A673 (cell line): ENCODE measurements at regions not wholly inside any gene's neighbourhood (a gene's known extent, or its start where the extent isn't known, plus 50 kb on each side); places are given as distances from the start of the nearest gene placed in this dataset.

Experiments used
- BruUV-seq: library from RNA; stranded (reverse); fragments of 400-500 nt; replicated peaks from 2 replicates; lab custom pipeline; 2021; lab: Mats Ljungman, UMichigan
- CTCF ChIA-PET: fragments of 300-600 bp; sonication (Branson Sonifier 250); formaldehyde crosslinking; loops from one replicate; lab custom pipeline; 2022; ENCODE audit warnings: antibody characterized with exemption; lab: Charles Lee
- POLR2A ChIA-PET: fragments of 300-600 bp; sonication (Branson Sonifier 250); formaldehyde crosslinking; loops from one replicate; lab custom pipeline; 2022; ENCODE audit warnings: antibody characterized with exemption; ENCODE audit not compliant: low non-redundant PET; lab: Charles Lee
- DNase-seq: peaks from one replicate; pipeline ENCODE4 v3.0.0-alpha.2; 2015; ENCODE audit warnings: low spot score
- H3K27ac ChIP-seq: fragments of 200-600 bp; sonication (generic); 2 replicates; pipeline ENCODE4 v1.5.1; 2016; ENCODE audit warnings: mixed run types, low read depth, mild to moderate bottlenecking, mixed read lengths, antibody characterized with exemption, low read length; ENCODE audit not compliant: poor library complexity, severe bottlenecking
- H3K27me3 ChIP-seq: fragments of 200-600 bp; sonication (generic); replicated peaks from 2 replicates; pipeline ENCODE4 v1.6.1; 2017; ENCODE audit warnings: mixed run types, low read depth, mild to moderate bottlenecking, mixed read lengths, antibody characterized with exemption, low read length; ENCODE audit not compliant: insufficient read depth, poor library complexity
- H3K36me3 ChIP-seq: fragments of 200-600 bp; sonication (generic); 2 replicates; pipeline ENCODE4 v1.6.1; 2016; ENCODE audit warnings: mixed run types, mild to moderate bottlenecking, mixed read lengths, antibody characterized with exemption, low read length; ENCODE audit not compliant: insufficient read depth, poor library complexity, severe bottlenecking
- H3K4me1 ChIP-seq: fragments of 200-600 bp; sonication (generic); 2 replicates; pipeline ENCODE4 v1.6.1; 2017; ENCODE audit warnings: mixed run types, mild to moderate bottlenecking, mixed read lengths, antibody characterized with exemption, low read length; ENCODE audit not compliant: insufficient read depth, poor library complexity, severe bottlenecking
- H3K4me3 ChIP-seq: fragments of 200-600 bp; sonication (generic); 2 replicates; pipeline ENCODE4 v1.5.1; 2016; ENCODE audit warnings: low read depth, mixed run types, mild to moderate bottlenecking, mixed read lengths, low read length; ENCODE audit not compliant: poor library complexity, severe bottlenecking
- H3K9me3 ChIP-seq: fragments of 200-600 bp; sonication (generic); 2 replicates; pipeline ENCODE4 v1.6.1; 2016; ENCODE audit warnings: mixed run types, low read depth, mild to moderate bottlenecking, mixed read lengths, antibody characterized with exemption, low read length; ENCODE audit not compliant: poor library complexity, severe bottlenecking
- EZH2 ChIP-seq: fragments of 200-600 bp; sonication (generic); IDR thresholded peaks from 2 replicates; pipeline ENCODE4 v1.6.1; 2017; ENCODE audit warnings: borderline replicate concordance, low read depth, mild to moderate bottlenecking, mixed read lengths, antibody characterized with exemption, low read length; ENCODE audit not compliant: poor library complexity, severe bottlenecking
- intact Hi-C: fragments of 100-400 bp; cut with micrococcal nuclease; formaldehyde crosslinking; loops from one replicate; pipeline ENCODE4 v1.10.0; 2022; ENCODE audit not compliant: unreplicated experiment
- TF ChIP-seq, protein P1 (sequence below): fragments of 300-800, 200-600 bp; sonication (generic); conservative IDR thresholded peaks from 2 replicates; pipeline ENCODE4 v1.5.1; 2017; ENCODE audit warnings: low read depth, mild to moderate bottlenecking, antibody characterized with exemption, low read length, moderate library complexity, mixed read lengths

- Histone ChIP-seq H3K36me3 (no peaks in the 10 kb centered on the region), H3K4me1 (peaks cover 65% of the 10 kb centered on the region), H3K4me3 (no peak overlapping the region), H3K9me3 (no peaks in the 10 kb centered on the region), H3K27ac (peak overlapping the region; percentile 96), H3K27me3 (no peaks in the 10 kb centered on the region)
- POLR2A ChIA-PET: no interaction called here
- DNase-seq: peak; percentile 22
- TF ChIP-seq, protein P1, sequence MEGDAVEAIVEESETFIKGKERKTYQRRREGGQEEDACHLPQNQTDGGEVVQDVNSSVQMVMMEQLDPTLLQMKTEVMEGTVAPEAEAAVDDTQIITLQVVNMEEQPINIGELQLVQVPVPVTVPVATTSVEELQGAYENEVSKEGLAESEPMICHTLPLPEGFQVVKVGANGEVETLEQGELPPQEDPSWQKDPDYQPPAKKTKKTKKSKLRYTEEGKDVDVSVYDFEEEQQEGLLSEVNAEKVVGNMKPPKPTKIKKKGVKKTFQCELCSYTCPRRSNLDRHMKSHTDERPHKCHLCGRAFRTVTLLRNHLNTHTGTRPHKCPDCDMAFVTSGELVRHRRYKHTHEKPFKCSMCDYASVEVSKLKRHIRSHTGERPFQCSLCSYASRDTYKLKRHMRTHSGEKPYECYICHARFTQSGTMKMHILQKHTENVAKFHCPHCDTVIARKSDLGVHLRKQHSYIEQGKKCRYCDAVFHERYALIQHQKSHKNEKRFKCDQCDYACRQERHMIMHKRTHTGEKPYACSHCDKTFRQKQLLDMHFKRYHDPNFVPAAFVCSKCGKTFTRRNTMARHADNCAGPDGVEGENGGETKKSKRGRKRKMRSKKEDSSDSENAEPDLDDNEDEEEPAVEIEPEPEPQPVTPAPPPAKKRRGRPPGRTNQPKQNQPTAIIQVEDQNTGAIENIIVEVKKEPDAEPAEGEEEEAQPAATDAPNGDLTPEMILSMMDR: no peak
- TF ChIP-seq EZH2: no peak
- CTCF ChIA-PET: no interaction called here
- intact Hi-C loops: no loop called here
- no TSS peak for BruUV-seq
Measured at GRCh38 chr9:86550401-86550800, 196.2 kb upstream of the TUT7 start.

DNA sequence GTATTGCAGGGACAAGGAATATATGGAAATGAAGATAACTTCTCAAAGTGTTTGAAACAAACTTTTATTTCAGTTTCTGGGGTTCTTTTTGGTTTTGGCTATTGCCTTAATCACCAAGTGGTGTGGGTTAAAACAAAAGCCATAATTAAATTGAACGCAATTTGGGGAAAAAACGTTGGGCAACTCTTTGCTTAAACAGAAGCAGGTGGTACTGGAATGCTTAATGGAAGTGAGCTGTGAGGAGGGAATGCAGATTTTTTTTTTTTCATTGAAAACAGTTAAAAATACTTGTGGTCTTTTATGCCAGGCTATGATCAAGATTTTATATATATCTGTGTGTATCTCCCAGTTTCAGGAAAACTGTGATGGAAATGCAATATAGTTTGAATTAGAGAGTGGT is 195.7 kb upstream of the TUT7 start:
- DNase-seq: no peak
- TSS peak; percentile 94 for BruUV-seq
- intact Hi-C loops: loop anchor here (5.0 kb wide), 2 partner anchors 63 to 97 kb away; no protein-coding TSS in a partner anchor
- Histone ChIP-seq H3K9me3 (no peaks in the 10 kb centered on the region), H3K27me3 (no peaks in the 10 kb centered on the region), H3K4me3 (no peak overlapping the region), H3K27ac (peak overlapping the region; percentile 96), H3K4me1 (peaks cover 70% of the 10 kb centered on the region), H3K36me3 (no peaks in the 10 kb centered on the region)
- no peak for TF ChIP-seq EZH2
- TF ChIP-seq, protein P1: no peak
- ChIA-PET CTCF (no interaction called here), POLR2A (no interaction called here)

- BruUV-seq: no TSS peak
- no peak overlapping the region for H3K4me3 ChIP-seq
- H3K27ac ChIP-seq: peak overlapping the region; percentile 96
- no peaks in the 10 kb centered on the region for H3K27me3 ChIP-seq
- TF ChIP-seq, protein P1: no peak
- no peak for TF ChIP-seq EZH2
- intact Hi-C loops: loop anchor here (5.0 kb wide), 2 partner anchors 62 to 98 kb away; no protein-coding TSS in a partner anchor
- no peaks in the 10 kb centered on the region for H3K9me3 ChIP-seq
- ChIA-PET POLR2A (no interaction called here), CTCF (no interaction called here)
- peak; percentile 99 for DNase-seq
- no peaks in the 10 kb centered on the region for H3K36me3 ChIP-seq
- H3K4me1 ChIP-seq: peaks cover 74% of the 10 kb centered on the region
Measured at GRCh38 chr9:86549401-86549811, 195.2 kb upstream of the TUT7 start.
